Peyer's patch (tissue), 4 donors: ENCODE measurements at regions not wholly inside any gene's neighbourhood (a gene's known extent, or its start where the extent isn't known, plus 50 kb on each side); places are given as distances from the start of the nearest gene placed in this dataset.

Source experiments
- DNase-seq, 3 donors: peaks; one replicate each; pipeline ENCODE4 v3.0.0-alpha.2; 2017 to 2019
- H3K27ac ChIP-seq, 4 donors: fragments of 200-600 bp; sonication (generic); one replicate each; pipeline ENCODE4 v1.5.1; 2016 to 2019
- H3K27me3 ChIP-seq, 2 donors: fragments of 200-600 bp; sonication (generic); one replicate each; pipeline ENCODE4 v1.5.1; 2019
- H3K36me3 ChIP-seq, 3 donors: fragments of 200-600 bp; sonication (generic); one replicate each; pipeline ENCODE4 v1.5.1; 2016 to 2019
- H3K4me1 ChIP-seq, 4 donors: fragments of 200-600 bp; sonication (generic); one replicate each; pipeline ENCODE4 v1.5.1; 2016 to 2019
- H3K4me3 ChIP-seq, 4 donors: fragments of 200-600 bp; sonication (generic); 1 replicate in 3 of 4; 2 replicates in 1 of 4; pipeline ENCODE4 v1.5.1; 2016 to 2019; ENCODE audit warnings: mild to moderate bottlenecking in 1 of 4
- H3K9me3 ChIP-seq, 4 donors: fragments of 200-600 bp; sonication (generic); one replicate each; pipeline ENCODE4 v1.5.1; 2016 to 2019; ENCODE audit warnings: mild to moderate bottlenecking in 1 of 4
- CTCF ChIP-seq, 6 experiments: fragments of 450-650 bp in 4 of 6; fragments of 200-600 bp in 2 of 6; sonication (generic) in 1 of 6; IDR thresholded peaks; one replicate each; pipeline ENCODE4 v1.5.1; 2017 to 2019; ENCODE audit warnings: antibody characterized with exemption in 6 of 6, mild to moderate bottlenecking in 3 of 6, moderate library complexity in 1 of 6
- POLR2A ChIP-seq, 2 donors: fragments of 450-650 bp; IDR thresholded peaks; one replicate each; pipeline ENCODE4 v1.5.1; 2017; ENCODE audit warnings: antibody characterized with exemption in 2 of 2, mild to moderate bottlenecking in 2 of 2, moderate library complexity in 2 of 2

GRCh38 chr5:57831090-57831489 is 348.5 kb upstream of the ACTBL2 start:
- Histone ChIP-seq H3K27ac (no peak overlapping the region), H3K4me1 (no peaks in the 10 kb centered on the region), H3K4me3 (no peak overlapping the region), H3K36me3 (no peaks in the 10 kb centered on the region), H3K9me3 (no peaks in the 10 kb centered on the region), H3K27me3 (no peaks in the 10 kb centered on the region)
- no peak for DNase-seq
- TF ChIP-seq CTCF (IDR thresholded peaks at IDR 0.05) (no peak), POLR2A (IDR thresholded peaks at IDR 0.05) (no peak)

- DNase-seq: no peak
- Histone ChIP-seq H3K27ac (no peak overlapping the region), H3K36me3 (no peaks in the 10 kb centered on the region), H3K9me3 (no peaks in the 10 kb centered on the region), H3K4me1 (no peaks in the 10 kb centered on the region), H3K4me3 (no peak overlapping the region), H3K27me3 (no peaks in the 10 kb centered on the region)
- TF ChIP-seq CTCF (IDR thresholded peaks at IDR 0.05) (no peak), POLR2A (IDR thresholded peaks at IDR 0.05) (no peak)
Measured at GRCh38 chr5:57828221-57828620, 345.6 kb upstream of the ACTBL2 start.

DNA sequence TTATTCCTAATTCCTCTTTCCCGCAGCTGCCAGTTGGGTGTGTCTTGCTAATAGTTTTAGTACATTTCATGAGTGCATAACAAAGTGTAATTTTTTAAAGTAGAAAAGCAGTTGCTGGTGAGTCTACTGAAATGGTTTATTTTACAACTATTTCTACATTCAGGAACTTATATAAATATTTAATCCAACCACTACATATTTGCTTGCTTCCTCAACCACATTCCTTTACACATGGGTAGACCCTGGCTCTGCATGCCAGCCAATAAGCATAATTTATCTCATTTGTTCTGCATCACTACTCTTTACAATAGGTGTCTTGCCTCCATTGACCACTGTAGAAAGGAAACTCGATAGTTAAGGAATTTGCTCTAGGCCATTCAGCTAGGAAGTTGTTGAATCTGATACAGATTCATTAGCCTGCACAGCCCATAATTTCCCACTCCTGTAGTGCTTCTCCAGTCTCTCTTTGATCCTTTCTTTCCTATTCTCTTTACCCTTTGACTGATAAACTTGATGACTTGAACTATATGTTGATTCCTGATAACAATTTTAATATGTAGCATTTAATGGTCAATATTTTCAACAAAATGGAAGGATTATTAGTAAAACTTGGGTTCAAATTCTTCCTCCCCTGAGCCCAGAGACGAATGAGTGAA is 342.5 kb upstream of the ACTBL2 start:
- Histone ChIP-seq H3K27ac (no peak overlapping the region), H3K4me1 (no peaks in the 10 kb centered on the region), H3K4me3 (no peak overlapping the region), H3K27me3 (no peaks in the 10 kb centered on the region), H3K9me3 (no peaks in the 10 kb centered on the region), H3K36me3 (no peaks in the 10 kb centered on the region)
- TF ChIP-seq POLR2A (IDR thresholded peaks at IDR 0.05) (no peak), CTCF (IDR thresholded peaks at IDR 0.05) (no peak)
- no peak for DNase-seq

DNA sequence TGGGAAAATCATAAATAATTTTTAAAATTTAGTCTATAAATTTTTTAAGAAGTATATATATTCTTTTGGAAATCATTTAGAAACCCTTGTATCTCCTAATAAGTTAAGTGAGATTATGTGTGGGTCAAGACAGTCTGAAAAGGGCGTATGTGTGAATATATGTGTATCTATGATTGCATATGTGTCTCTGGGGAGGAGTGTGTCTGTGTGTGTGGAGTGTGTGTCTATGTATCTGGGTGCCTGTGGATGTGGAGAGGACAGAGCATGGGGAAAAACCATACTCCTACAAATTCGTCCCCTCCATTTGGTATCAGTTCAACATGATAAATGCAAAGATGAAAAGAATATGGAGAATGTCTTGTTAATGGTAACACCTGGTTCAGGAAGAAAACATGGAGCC is 342.0 kb upstream of the ACTBL2 start:
- Histone ChIP-seq H3K27ac (no peak overlapping the region), H3K4me3 (no peak overlapping the region), H3K4me1 (no peaks in the 10 kb centered on the region), H3K27me3 (no peaks in the 10 kb centered on the region), H3K36me3 (no peaks in the 10 kb centered on the region), H3K9me3 (no peaks in the 10 kb centered on the region)
- TF ChIP-seq CTCF (IDR thresholded peaks at IDR 0.05) (no peak), POLR2A (IDR thresholded peaks at IDR 0.05) (no peak)
- no peak for DNase-seq

- Histone ChIP-seq H3K27me3 (no peaks in the 10 kb centered on the region), H3K4me1 (no peaks in the 10 kb centered on the region), H3K4me3 (no peak overlapping the region), H3K36me3 (no peaks in the 10 kb centered on the region), H3K27ac (no peak overlapping the region), H3K9me3 (no peaks in the 10 kb centered on the region)
- no peak for DNase-seq
- TF ChIP-seq POLR2A (IDR thresholded peaks at IDR 0.05) (no peak), CTCF (IDR thresholded peaks at IDR 0.05) (no peak)
Measured at GRCh38 chr5:57824047-57824446, 341.4 kb upstream of the ACTBL2 start.

- Histone ChIP-seq H3K4me1 (no peaks in the 10 kb centered on the region), H3K4me3 (no peak overlapping the region), H3K27me3 (no peaks in the 10 kb centered on the region), H3K9me3 (no peaks in the 10 kb centered on the region), H3K27ac (no peak overlapping the region), H3K36me3 (no peaks in the 10 kb centered on the region)
- DNase-seq: no peak
- TF ChIP-seq POLR2A (IDR thresholded peaks at IDR 0.05): no peak
- no peak for TF ChIP-seq CTCF (IDR thresholded peaks at IDR 0.05)
Measured at GRCh38 chr5:57822651-57823050, 340.0 kb upstream of the ACTBL2 start.
